Keratinocyte (primary cell): ENCODE measurements at regions not wholly inside any gene's neighbourhood (a gene's known extent, or its start where the extent isn't known, plus 50 kb on each side); places are given as distances from the start of the nearest gene placed in this dataset.

Source experiments
- DNase-seq: peaks from one replicate; pipeline ENCODE4 v3.0.0-alpha.2; 2011; ENCODE audit warnings: low read depth, missing footprints, low spot score
- FAIRE-seq: peaks from 2 replicates; lab custom pipeline; 2011; peaks lifted over from hg19 to GRCh38; lab: Jason Lieb, UNC
- H2AFZ ChIP-seq: 2 replicates; pipeline ENCODE4 v1.6.0; 2012; ENCODE audit warnings: low read length, control low read depth, inconsistent platforms; ENCODE audit not compliant: control insufficient read depth
- H3K27ac ChIP-seq: 2 replicates; pipeline ENCODE4 v1.5.1; 2011; ENCODE audit warnings: low read length; ENCODE audit not compliant: control insufficient read depth, insufficient read depth
- H3K27me3 ChIP-seq: 3 replicates; pipeline ENCODE4 v1.6.0; 2011; ENCODE audit warnings: low read length; ENCODE audit not compliant: control insufficient read depth, insufficient read depth; ENCODE audit errors: extremely low read depth
- H3K36me3 ChIP-seq, 2 experiments: 2 replicates in 1 of 2; 3 replicates in 1 of 2; pipeline ENCODE4 v1.5.1; 2011; ENCODE audit warnings: low read length in 2 of 2, mild to moderate bottlenecking in 1 of 2; ENCODE audit not compliant: control insufficient read depth in 2 of 2, insufficient read depth in 2 of 2; ENCODE audit errors: extremely low read depth in 1 of 2
- H3K4me1 ChIP-seq: 3 replicates; pipeline ENCODE4 v1.5.1; 2011; ENCODE audit warnings: low read length; ENCODE audit not compliant: control insufficient read depth, insufficient read depth; ENCODE audit errors: extremely low read depth
- H3K4me2 ChIP-seq: 3 replicates; pipeline ENCODE4 v1.6.0; 2011; ENCODE audit warnings: low read depth, low read length; ENCODE audit not compliant: control insufficient read depth, insufficient read depth; ENCODE audit errors: extremely low read depth
- H3K4me3 ChIP-seq, 3 experiments: fragments of 200-600 bp in 1 of 3; sonication (generic) in 1 of 3; 2 replicates in 2 of 3; 3 replicates in 1 of 3; pipeline ENCODE4 v1.5.1; 2011 to 2016; ENCODE audit warnings: low read length in 3 of 3, mild to moderate bottlenecking in 3 of 3, control low read depth in 2 of 3, inconsistent platforms in 1 of 3, low read depth in 1 of 3, mixed read lengths in 1 of 3, mixed run types in 1 of 3, moderate library complexity in 1 of 3; ENCODE audit not compliant: control insufficient read depth in 2 of 3, insufficient read depth in 2 of 3; ENCODE audit errors: extremely low read depth in 1 of 3
- H3K79me2 ChIP-seq: 2 replicates; pipeline ENCODE4 v1.6.0; 2012; ENCODE audit warnings: low read length; ENCODE audit not compliant: control insufficient read depth, insufficient read depth
- H3K9ac ChIP-seq: 3 replicates; pipeline ENCODE4 v1.6.0; 2011; ENCODE audit warnings: low read length; ENCODE audit not compliant: control insufficient read depth, insufficient read depth; ENCODE audit errors: extremely low read depth
- H3K9me1 ChIP-seq: 3 replicates; pipeline ENCODE4 v1.6.0; 2011; ENCODE audit warnings: low read length; ENCODE audit not compliant: control insufficient read depth, insufficient read depth; ENCODE audit errors: extremely low read depth
- H3K9me3 ChIP-seq: 2 replicates; pipeline ENCODE4 v1.5.1; 2012; ENCODE audit warnings: low read depth, low read length; ENCODE audit not compliant: control insufficient read depth
- H4K20me1 ChIP-seq: 3 replicates; pipeline ENCODE4 v1.6.0; 2011; ENCODE audit warnings: low read length; ENCODE audit not compliant: control insufficient read depth, insufficient read depth; ENCODE audit errors: extremely low read depth
- EZH2 ChIP-seq: IDR thresholded peaks from one replicate; pipeline ENCODE4 v1.6.1; 2012; ENCODE audit warnings: inconsistent platforms, mild to moderate bottlenecking, low read length, moderate library complexity
- dilution Hi-C: fragments of 300-500 bp; cut with MboI; formaldehyde crosslinking; loops from one replicate; pipeline ENCODE4 v1.7.0; 2020; ENCODE audit warnings: low sequenced_read_pairs; ENCODE audit not compliant: extremely low pct_ligation_motif_present
- TF ChIP-seq, protein P1 (sequence below), 3 experiments: IDR thresholded peaks in 1 of 3; conservative IDR thresholded peaks in 1 of 3; optimal IDR thresholded peaks in 1 of 3; 2 replicates in 2 of 3; 3 replicates in 1 of 3; pipeline versions ENCODE3 to v1.5.1; 2011; ENCODE audit warnings: low read length in 3 of 3, mild to moderate bottlenecking in 3 of 3, moderate library complexity in 2 of 3, control low read depth in 1 of 3, inconsistent platforms in 1 of 3; ENCODE audit not compliant: insufficient read depth in 2 of 3; ENCODE audit errors: extremely low read depth in 1 of 3

DNA sequence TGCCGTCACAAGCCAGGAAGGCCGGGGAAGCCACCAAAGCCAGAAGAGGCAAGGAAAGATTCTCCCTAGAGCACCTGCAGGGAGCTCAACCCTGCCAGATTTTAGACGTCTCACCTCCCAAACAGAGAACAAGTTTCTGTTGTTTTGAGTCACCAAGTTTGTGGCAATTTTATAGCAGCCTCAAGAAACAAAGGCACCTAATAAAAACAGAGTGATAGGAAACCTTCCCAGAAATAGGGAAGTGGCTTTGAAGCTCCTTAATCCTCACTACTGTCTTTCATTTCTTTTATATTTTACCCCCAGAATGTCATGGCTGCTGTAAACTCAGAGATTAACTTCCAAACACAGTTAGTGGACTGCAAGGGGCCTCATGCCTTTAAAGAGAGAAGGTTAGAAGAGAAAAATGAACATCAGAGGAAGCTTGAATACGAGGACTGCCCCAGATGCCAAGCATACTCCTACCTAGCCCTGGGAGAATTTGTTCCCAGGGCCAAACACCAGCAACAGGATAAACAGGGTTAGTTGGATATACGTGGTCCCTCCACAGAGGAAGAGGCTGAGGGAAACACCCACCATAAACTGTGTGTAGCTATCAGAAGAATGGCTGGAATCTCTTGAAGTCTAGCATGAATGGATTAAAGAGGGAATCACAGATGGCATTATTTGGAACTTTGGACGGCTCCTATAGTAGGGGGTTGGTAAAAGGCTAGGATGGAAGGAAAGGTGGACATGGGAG is 148.3 kb downstream of the KCNA5 start:
- Histone ChIP-seq H3K4me1 (peaks cover 1% of the 10 kb centered on the region), H3K27ac (no peak overlapping the region), H3K9me1 (no peaks in the 10 kb centered on the region), H2AFZ (no peak overlapping the region), H3K9ac (no peak overlapping the region), H4K20me1 (no peaks in the 10 kb centered on the region), H3K79me2 (no peaks in the 10 kb centered on the region), H3K9me3 (no peaks in the 10 kb centered on the region), H3K4me3 (no peak overlapping the region), H3K4me2 (no peak overlapping the region), H3K36me3 (no peaks in the 10 kb centered on the region), H3K27me3 (peaks cover 8% of the 10 kb centered on the region)
- dilution Hi-C loops = no loop called here
- no peak for DNase-seq
- no peak for FAIRE-seq
- TF ChIP-seq EZH2 = no peak
- TF ChIP-seq, protein P1, sequence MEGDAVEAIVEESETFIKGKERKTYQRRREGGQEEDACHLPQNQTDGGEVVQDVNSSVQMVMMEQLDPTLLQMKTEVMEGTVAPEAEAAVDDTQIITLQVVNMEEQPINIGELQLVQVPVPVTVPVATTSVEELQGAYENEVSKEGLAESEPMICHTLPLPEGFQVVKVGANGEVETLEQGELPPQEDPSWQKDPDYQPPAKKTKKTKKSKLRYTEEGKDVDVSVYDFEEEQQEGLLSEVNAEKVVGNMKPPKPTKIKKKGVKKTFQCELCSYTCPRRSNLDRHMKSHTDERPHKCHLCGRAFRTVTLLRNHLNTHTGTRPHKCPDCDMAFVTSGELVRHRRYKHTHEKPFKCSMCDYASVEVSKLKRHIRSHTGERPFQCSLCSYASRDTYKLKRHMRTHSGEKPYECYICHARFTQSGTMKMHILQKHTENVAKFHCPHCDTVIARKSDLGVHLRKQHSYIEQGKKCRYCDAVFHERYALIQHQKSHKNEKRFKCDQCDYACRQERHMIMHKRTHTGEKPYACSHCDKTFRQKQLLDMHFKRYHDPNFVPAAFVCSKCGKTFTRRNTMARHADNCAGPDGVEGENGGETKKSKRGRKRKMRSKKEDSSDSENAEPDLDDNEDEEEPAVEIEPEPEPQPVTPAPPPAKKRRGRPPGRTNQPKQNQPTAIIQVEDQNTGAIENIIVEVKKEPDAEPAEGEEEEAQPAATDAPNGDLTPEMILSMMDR (optimal IDR thresholded peaks at IDR 0.05 in 1 of 3, IDR thresholded peaks at IDR 0.05 in 1 of 3, conservative IDR thresholded peaks at IDR 0.05 in 1 of 3; ENCODE audit: extremely low read depth in 1 of 3, insufficient read depth in 2 of 3, low read length in 3 of 3) = no peak

DNA sequence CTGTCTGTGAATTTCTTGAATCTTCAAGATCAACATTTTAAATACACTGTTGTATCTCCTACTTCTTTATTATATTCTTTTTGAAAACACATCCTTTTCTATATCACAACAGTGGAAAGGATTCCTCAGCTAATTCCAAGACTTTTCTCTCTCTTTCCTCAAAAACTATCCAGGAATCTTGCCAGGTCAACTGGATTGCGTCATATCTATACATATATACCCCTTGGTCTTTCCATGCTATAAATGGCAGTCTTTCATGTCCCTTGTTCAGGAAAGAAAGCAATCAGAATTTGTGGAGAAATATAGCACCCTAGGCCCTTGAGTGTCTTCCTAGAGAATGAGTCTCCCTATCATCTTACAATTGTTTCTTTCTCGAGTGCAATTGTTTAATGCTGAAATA is 149.0 kb downstream of the KCNA5 start:
- Histone ChIP-seq H3K27me3 (peaks cover 8% of the 10 kb centered on the region), H4K20me1 (no peaks in the 10 kb centered on the region), H3K9me1 (no peaks in the 10 kb centered on the region), H3K4me3 (no peak overlapping the region), H3K36me3 (no peaks in the 10 kb centered on the region), H3K27ac (no peak overlapping the region), H3K79me2 (no peaks in the 10 kb centered on the region), H2AFZ (no peak overlapping the region), H3K4me2 (no peak overlapping the region), H3K4me1 (peaks cover 9% of the 10 kb centered on the region), H3K9me3 (no peaks in the 10 kb centered on the region), H3K9ac (no peak overlapping the region)
- TF ChIP-seq EZH2 = no peak
- TF ChIP-seq, protein P1 (optimal IDR thresholded peaks at IDR 0.05 in 1 of 3, IDR thresholded peaks at IDR 0.05 in 1 of 3, conservative IDR thresholded peaks at IDR 0.05 in 1 of 3; ENCODE audit: extremely low read depth in 1 of 3, insufficient read depth in 2 of 3, low read length in 3 of 3) = no peak
- DNase-seq (no peak), FAIRE-seq (no peak)
- dilution Hi-C loops = no loop called here
